Stimulated activated CD4-positive, alpha-beta T cell treated with anti-CD3 and anti-CD28 coated beads, TNF-alpha, amount 100 ng/mL, for 24 hours (primary cell): ENCODE measurements at regions not wholly inside any gene's neighbourhood (a gene's known extent, or its start where the extent isn't known, plus 50 kb on each side); places are given as distances from the start of the nearest gene placed in this dataset.

Source experiments
- DNase-seq, 3 experiments: peaks; one replicate each; pipeline ENCODE4 v3.0.0-alpha.2; 2020; ENCODE audit warnings: low read depth in 3 of 3

DNA sequence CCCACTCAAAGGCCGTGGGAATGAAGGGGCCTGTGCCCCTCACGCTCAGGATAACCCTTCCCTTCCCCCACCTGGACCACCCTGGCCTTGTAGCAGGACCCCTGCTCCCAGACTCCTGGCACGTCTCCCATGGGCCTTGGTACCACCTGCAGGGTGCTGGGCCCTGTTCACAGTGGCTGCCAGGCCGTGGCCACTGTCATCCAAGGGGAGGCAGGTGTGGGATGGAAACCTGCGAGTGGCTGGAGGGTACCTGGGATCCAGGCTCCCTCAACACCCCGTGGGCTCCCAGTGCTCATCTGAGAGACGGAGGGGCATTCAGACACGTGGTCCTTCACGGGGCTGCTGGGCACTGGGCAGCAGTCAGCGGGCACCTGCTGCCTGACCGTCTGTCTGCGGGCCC, 75.6 kb upstream of the CIBAR2 start:
- DNase-seq, result no peak

DNA sequence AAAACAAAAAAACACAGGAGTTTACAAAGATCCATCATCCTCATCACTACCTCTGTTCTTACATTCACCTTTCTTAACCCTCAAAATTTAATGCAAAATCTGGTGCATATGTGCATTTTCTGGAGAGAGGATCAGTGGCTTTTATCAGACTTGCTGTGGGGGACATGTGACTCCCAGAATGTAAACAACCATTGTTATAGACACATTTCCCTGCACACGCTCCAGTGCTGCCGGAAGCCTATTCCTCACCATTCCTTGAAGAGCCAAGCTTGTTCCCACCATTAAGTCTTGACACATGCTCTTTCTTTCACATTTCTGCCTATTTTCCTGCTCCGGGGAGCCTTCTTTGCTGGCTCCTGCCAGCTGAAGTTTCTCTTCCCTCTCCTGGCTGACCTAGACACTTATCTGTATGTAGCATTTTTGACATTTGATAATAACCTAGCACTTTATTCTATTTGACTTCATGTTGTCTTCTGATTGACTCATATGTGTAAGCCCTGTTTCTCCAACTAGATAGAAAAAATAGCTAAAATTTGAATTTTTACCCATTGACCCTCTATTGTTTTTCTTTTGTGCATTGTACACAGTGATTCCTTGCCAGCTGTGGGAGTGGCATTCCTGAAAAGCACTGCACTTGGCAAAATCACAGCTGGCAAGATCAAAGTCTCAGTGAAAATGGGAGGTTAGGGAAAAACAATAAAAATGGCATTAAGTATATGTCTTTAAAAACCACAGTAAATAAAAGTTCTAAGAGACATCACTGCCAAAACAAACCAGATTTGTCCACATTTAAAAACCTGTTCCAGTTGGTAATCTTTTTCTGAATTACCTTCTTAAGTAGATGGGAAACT, 76.8 kb upstream of the CIBAR2 start:
- DNase-seq, result no peak

DNA sequence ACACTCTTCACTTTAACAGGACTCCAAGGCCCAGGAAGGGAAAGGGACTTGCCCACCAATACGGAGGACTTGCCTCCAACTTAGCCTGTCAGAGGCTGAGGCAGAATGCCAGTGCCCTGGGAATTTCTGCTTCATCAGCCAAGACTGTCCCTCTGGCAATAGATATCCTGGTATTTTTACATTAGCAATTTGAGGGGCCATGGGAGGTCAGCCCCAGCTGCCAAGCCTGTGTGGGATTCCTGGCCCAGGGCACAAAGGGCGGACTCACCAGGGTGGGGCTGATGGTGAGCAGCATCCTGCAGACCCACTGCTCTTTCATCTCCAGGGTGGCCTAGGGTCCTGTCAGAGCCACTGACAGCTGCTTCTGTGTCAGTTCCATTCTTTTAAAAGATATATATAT, 78.3 kb upstream of the CIBAR2 start:
- DNase-seq, result no peak

DNA sequence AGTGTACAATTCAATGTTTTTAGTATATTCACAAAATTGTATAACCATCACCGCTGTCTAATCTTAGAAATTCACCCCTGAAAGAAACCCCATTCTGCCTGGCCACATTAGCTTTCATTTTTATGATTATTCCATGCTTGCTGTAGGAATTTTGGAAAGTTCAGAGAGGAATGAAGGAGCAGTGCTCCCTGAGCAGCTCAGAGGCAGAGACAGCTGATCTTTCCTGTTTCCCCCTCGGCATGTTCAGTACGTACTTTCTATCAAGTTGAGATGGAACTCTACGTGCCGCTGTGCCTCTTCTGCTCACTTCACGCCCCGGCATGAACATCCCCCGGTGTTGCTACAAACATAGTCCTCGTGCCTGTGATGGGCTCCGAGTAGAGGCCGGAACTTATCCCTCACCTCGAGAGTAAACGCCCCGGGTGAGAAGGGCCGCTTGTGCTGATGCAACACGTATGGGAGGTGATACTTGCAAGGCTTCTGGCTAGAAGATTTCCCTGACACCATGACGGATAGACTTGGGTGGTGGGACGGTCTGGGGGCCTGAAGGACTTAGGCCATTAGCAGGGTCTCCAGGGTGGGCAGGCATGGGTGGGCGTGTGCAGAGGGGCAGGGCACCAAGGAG, 79.2 kb upstream of the CIBAR2 start:
- DNase-seq, result no peak

DNA sequence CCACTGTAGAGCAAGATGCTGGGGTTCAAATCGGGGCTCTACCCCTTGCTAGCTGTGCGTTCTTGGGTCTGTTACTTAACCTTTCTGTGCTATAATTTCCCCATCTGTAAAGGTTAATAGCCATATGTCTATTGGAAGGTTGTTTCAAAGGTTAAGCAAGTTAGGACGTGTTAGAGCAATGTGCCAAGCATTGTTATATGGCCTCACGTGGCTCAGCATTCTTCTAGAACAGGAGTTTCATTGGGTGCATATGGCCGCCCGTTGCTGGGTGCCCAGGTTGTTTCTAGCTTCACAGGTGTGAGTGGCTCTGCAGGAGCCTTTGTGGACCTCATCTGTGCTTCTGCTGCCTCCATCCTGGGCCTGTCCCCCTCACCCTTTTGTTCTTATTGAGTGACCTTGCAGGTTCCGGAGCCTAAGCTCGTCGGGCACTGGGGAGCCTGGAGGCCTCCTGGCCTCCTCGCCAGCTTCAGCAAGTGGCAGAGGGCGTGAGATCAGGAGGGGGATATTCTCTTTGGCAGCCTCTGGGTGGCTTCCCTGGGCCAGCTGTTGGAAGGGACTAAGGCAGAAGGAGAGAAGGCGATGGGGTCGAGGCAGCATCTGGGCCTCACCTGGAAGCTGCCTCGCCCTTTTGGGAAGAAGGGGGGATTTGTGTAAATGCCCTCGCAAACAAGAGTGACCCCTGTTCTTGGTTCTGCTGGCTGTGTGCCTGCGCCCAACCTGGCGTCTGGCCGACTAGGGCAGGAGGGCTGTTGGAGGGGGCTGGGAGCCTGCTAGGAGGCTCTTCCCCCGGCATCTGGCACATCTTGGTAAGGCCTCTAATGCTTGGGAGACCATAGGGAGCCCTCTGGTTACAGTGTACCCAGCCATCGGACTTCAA, 80.2 kb upstream of the CIBAR2 start:
- no peak for DNase-seq

DNA sequence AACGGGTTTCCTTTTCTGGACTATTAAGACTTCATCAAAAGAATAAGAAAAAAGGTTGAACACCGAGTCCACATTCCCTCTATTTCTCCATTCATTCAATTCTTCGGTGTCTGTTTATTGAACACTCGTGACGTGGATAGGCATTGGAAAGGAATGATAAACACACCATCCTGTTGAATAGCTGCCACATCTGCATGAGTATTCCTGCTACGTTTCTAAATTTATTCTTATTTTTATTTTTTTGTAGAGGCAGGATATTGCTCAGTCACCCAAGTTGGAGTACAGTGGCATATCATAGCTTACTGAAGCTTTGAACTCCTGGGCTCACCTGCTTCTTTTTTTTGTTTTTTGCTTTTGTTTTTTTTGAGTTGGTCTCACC, 80.8 kb upstream of the CIBAR2 start:
- no peak for DNase-seq

DNA sequence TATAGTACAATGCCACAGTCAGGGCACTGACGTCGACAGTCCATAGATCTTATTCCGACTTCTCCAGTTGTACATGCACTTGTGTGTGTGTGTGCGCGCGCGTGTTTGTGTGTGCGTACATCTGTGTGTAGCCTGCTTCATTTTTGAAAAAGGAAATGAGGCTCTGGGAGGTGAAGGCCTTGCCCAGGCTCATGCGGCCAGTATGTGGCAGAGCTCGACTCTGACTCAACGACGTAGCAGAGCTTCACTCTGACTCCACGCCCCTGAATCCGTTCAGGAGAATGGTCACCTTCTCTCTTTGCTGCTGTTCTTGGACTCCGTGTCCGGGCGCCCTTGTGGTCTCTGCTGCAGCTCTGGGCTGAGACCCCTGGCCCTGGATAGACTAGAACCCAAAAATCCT, 81.6 kb upstream of the CIBAR2 start:
- no peak for DNase-seq

DNA sequence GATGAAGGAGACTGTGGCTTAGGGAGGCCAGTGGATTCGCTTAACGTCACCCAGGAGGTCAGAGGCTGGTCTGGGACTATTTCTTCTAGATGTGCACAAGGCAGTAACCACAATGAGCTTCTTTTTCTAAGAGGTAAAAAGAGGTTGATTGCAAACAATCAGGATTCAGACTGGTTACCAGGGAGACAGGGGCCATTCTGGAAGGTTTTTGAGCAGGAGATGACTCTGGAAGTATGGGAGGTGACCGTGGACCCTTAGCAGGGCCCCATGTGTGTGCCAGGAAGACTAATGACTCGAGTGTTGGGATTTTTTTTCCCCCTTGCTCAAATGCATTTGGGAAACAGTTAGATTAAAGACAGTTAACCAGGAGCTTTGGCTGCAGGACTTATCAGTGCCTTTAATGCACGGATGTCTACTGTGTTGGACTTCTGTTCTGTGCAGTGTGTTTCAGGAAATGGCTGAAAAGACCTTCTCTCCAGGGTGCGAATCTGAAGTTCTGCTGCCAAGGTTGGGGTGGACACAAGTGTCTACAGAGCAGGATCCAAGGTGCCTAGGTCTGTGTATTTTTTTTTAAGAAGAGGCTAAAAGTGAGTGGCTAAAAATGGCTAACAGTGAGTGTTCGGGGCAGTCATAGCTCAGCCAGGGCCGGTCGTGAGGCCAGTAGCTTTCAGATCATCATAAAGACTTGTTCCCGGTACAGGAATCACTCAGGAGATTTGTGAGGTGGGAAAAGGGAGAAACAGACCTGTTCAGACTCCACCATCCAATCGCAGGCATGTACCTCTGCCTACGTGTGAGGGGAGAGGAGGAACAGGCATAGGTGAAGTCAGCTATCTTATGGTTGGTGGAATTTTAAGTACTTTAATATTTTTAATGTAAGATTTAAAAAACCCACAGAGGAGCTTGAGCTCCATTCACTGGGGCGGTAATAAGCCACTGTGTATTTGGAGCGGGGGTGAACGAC, 82.3 kb upstream of the CIBAR2 start:
- DNase-seq, result no peak

DNA sequence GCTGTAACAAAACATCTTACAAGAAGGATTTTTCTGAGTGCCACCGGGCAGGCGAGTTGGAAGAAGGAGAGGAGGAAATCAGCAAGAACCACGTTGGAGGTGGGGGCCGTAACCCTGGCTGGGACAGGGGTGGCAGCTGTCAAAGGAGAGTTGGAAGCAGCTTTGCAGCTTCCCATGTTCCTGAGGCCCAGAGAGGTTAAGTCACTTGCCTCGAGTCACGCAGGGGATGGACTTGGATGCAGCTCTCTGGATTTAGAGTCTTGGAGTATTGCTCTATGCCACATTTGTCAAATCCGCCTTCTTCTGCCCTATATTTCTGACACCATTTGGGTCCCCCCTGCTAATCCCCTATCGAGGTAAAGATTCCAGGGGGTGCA, 83.0 kb upstream of the CIBAR2 start:
- no peak for DNase-seq

DNA sequence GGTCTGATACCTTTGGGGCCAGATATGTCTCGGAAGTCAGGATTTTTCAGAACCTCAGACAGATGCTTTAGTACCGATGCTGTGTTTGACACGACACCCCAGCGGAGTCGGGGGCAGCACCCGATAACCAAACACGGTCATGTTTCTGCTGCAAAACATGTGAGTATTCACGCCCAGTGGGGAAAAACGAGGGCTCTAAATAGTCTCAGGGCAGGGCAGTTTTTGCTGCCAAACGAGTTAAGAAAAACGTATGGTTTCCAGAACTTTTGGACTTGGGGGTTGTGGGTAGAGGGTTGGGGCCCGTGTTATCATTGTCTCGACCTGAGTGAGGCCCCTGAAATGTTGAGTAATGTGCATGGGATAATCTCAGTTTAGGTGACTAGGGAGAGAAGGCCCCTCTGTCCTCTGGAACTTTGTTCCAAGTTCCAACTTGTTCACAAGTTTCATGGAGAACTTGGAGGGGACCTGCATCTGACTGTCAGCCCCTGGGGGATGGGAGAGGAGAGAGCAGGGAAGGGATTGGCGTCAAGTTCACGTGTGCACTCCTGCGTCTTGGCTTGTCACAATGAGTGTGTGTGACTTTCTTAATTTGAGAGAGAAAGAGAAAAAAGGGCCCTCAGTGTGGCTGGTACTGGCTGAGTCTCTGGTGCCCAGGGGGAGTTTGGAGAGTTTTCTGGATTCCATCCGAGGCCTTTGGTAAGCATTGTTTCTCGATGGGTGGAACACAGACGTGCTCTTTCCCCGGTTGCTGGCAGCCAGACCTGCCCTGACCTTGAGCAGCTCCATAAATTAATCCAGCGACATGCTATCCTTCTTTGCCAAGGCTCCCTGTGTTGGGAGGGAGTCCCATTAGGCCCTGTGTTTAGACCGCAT, 83.9 kb upstream of the CIBAR2 start:
- no peak for DNase-seq

DNA sequence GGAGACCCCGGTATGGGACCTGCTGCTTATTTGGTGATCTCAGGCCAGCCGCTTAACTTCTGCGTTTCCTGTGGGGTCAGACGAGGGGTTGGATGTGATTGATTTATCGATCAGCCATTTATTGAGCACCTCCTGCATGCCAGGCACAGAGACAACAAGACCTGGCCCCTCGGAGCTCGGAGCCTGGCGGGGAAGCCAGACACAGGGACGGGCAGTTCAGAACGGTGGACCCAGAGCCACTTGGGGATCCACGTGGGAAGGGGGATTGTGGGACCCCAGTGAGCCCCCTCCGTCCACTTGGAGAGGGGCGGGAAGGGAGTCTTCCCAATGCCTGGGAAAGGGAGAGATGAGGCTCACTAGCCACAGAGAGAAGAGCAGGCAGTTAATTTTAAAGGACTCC, 84.7 kb upstream of the CIBAR2 start:
- no peak for DNase-seq

DNA sequence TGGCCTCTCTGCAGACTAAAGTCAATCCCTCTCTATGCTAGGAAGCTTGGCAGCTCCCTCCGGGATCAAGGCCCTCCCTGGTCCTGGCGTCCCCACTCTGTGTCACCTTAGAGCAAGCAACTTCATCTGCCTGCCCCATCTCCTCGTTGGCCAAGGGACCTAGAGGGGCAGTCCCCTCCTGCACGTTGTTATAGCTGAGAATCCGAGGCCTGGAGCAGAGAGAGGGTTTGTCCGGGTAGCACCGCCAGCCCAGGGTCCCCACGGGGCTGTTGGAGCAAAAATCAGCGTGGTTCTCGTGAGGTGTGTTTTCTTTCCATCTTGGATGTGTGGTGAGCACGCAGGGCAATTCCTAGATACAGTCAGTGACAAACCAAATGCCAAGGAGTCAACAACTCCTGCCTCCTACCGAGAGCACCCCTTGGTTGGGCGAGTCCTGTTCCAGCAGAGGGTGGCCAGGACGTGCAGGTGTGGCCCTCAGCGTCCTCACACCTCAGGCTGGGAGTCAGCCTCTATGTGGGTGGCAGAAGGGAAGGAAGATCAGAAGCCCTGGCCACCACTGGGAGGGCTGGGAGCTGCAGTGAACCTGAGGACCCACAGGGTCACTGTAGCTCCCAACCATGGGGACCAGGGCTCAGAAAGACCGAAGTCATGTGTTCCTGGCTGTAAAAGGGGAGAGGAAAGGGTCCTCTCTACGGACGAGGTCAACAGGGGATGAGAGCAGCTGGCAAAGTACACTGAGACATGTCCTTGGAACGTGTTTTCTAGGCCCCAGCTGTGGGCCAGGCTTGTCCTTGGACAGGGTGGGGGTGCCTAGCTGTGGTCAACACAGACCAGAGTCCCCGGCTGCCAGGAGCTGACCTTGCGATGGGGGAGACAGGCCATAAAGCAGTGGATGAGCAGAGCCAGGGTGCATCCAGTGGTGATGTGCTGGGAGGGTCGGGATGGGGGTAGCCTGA, 85.6 kb upstream of the CIBAR2 start:
- DNase-seq, result no peak

DNA sequence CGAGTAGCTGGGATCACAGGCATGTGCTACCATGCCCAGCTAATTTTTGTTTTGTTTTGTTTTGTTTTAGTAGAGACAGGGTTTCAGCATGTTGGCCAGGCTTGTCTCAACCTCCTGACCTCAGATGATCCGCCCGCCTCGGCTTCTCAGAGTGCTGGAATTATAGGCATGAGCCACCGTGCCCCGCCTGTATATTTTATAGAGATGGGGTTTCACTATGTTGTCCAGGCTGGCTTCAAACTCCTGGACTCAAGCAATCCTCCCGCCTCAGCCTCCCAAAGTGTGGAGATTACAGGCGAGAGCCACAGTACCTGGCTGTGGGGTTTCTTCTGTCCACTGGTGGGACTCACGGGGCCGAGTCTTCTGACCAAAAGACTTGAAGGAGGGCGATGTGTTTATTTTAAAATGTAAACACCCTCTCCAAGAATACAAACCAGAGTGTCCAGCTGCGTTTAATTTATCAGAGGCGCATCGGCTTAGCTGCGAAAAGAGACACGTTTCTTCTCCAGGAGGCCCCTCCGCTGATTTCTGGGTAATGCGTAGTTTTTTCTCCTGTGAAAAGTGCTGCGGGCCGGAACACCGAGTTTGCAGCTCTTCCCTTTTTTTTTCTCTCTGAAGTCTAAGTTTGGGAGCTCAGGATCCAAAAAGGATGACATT, 86.9 kb upstream of the CIBAR2 start:
- no peak for DNase-seq

DNA sequence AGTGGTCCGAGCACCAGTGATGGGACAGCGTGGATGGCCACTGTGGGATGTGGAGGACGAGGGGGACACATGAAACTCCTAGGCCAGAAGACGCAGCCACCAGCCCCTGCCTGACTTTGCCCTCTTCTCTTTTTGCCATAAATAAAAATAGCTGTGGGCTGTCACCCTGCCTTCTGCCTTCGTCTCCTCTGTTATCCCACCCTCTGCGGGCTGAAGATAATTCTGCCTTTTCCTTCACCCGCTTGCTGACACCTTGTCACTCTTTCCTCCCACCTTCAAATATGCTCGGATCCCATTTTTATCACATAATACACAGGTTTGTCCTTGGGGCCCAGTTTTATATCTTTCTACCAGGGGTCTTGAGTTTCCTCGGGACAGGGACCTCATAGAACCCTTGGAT, 87.6 kb upstream of the CIBAR2 start:
- no peak for DNase-seq

DNA sequence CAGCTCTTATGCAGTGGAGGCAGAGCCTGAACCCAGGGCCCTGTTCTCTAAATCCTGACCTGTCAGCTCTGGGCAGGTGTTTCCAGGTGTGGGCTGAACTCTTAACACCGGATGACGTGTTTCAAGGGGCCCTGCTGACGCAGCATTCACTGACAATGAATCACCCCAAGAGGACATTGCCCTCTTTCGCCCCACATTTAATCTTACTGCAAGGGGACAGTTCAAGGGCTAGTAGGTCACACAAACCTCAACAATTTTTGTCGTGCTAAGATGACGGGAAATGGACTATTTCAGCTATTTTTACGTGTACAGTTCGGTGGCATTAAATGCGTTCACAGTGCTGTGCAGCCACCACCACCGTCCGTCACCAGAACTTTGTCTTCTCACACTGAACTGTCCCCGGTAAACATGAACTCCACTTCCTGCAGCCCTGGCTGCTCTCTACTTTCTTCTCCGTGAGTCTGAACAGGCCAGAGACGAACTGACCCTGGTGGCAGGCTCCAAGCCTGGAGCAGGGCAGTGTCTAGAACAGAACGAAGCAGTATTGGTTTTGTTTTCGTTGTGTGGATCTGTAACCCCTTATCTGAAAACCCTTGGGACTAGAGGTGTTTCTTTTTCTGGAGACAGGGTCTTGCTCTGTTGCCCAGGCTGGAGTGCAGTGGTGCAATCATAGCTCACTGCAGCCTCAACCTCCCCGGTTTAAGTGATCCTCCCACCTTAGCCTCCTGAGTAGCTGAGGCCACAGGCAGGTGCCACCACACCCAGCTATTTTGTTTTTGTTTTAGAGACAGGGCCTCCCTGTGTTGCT, 88.4 kb upstream of the CIBAR2 start:
- no peak for DNase-seq

DNA sequence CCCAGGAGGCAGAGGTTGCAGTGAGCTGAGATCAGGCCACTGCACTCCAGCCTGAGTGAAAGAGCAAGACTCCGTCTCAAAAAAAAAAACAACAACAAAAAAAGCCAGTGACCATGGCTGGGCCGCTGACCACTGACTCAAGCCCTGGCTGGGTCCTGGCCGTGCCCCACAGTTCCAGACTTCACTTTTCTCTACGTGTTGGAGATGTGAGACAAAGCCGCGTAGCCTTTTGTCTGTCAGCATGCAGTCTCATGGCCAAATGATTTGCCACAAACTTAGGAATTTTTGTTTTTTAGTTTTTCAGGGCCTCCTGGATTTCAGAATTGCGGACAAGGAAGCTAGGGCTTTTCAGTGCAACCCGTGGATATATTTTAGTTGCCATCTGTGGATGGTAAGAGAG, 89.3 kb upstream of the CIBAR2 start:
- no peak for DNase-seq

DNA sequence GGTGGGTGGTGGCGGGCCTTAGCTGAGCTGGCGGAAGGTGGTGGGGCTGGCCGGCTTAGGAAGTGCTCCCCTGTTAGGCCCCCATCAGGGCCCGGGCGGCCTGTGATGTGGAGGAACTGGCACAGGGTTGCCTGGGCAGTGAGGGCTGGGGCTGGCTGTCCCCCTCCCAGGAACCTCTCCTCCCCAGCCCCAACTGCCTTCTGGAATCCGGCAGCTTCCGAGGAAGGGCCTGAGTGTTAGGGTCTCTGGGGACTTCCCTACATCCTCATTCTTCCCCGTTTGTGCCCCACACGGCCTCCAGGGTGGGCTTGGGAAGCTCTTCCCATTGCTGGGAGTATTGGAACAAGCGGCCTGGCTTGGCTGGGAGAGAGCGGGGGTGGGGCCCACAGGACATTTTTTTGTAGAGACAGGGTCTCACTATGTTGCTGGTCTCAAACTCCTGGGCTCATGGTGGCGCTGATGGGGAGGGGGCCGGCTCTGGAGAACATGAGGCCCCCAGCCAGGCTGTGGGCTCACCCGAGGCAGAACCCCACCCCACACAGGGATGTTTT, 89.9 kb upstream of the CIBAR2 start:
- no peak for DNase-seq
